Upper lobe of left lung (tissue), 4 donors: ENCODE measurements at regions not wholly inside any gene's neighbourhood (a gene's known extent, or its start where the extent isn't known, plus 50 kb on each side); places are given as distances from the start of the nearest gene placed in this dataset.

Experiments used
- POLR2AphosphoS5 ChIP-seq, 2 donors: sonication (generic); formaldehyde crosslinking; IDR thresholded peaks; one replicate each; pipeline ENCODE4 v1.5.1; 2017; ENCODE audit warnings: antibody characterized with exemption in 2 of 2
- TF ChIP-seq, protein P1 (sequence below), 6 experiments: fragments of 450-650 bp in 4 of 6; fragments of 200-600 bp in 2 of 6; sonication (generic) in 2 of 6; IDR thresholded peaks; one replicate each; pipeline ENCODE4 v1.5.1; 2016 to 2019; ENCODE audit warnings: antibody characterized with exemption in 6 of 6

DNA sequence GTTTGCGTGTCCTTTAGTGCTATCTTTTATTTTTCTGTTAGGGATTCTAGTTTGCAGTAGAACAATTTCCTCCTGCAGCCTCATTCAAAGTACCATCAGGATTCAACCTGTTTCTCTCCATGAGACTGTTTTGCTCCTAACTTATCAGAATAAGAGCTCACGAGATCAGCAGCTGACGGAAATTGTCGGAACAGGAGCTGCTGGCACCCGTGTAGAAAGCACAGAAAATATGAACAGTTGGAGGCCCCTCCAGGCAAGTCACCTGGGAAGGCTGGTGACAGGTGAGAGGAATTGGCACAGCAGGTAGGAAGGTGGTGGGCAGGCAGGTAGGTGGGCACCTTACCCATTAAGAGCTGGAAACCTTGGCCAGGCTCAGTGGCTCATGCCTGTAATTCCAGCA, 368.6 kb downstream of the CDH26 start:
- TF ChIP-seq, protein P1, sequence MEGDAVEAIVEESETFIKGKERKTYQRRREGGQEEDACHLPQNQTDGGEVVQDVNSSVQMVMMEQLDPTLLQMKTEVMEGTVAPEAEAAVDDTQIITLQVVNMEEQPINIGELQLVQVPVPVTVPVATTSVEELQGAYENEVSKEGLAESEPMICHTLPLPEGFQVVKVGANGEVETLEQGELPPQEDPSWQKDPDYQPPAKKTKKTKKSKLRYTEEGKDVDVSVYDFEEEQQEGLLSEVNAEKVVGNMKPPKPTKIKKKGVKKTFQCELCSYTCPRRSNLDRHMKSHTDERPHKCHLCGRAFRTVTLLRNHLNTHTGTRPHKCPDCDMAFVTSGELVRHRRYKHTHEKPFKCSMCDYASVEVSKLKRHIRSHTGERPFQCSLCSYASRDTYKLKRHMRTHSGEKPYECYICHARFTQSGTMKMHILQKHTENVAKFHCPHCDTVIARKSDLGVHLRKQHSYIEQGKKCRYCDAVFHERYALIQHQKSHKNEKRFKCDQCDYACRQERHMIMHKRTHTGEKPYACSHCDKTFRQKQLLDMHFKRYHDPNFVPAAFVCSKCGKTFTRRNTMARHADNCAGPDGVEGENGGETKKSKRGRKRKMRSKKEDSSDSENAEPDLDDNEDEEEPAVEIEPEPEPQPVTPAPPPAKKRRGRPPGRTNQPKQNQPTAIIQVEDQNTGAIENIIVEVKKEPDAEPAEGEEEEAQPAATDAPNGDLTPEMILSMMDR (IDR thresholded peaks at IDR 0.05) = no peak
- no peak for TF ChIP-seq POLR2AphosphoS5 (IDR thresholded peaks at IDR 0.05)
